Stimulated activated CD4-positive, alpha-beta T cell treated with anti-CD3 and anti-CD28 coated beads, TNF-alpha, amount 100 ng/mL, for 48 hours (primary cell): ENCODE measurements at regions not wholly inside any gene's neighbourhood (a gene's known extent, or its start where the extent isn't known, plus 50 kb on each side); places are given as distances from the start of the nearest gene placed in this dataset.

Source experiments
- DNase-seq, 3 donors: peaks; one replicate each; pipeline ENCODE4 v3.0.0-alpha.2; 2020; ENCODE audit warnings: low read depth in 3 of 3

GRCh38 chr9:1201901-1202300 lies 151.7 kb downstream of the DMRT2 start:
- no peak for DNase-seq

GRCh38 chr9:1202512-1203280 lies 152.5 kb downstream of the DMRT2 start:
- DNase-seq = no peak

- no peak for DNase-seq
These were observed 157.5 kb downstream of the DMRT2 start for GRCh38 chr9:1207686-1208085.

GRCh38 chr9:1208157-1208556 lies 158.0 kb downstream of the DMRT2 start:
- no peak for DNase-seq

GRCh38 chr9:1210954-1211353 lies 160.8 kb downstream of the DMRT2 start:
- DNase-seq = no peak

GRCh38 chr9:1216532-1216931 lies 166.4 kb downstream of the DMRT2 start:
- DNase-seq = no peak

- DNase-seq = no peak
These were observed 166.9 kb downstream of the DMRT2 start for GRCh38 chr9:1217076-1217475.

- DNase-seq = no peak
These were observed 169.1 kb downstream of the DMRT2 start for GRCh38 chr9:1219284-1219683.

GRCh38 chr9:1221298-1221697 lies 171.1 kb downstream of the DMRT2 start:
- no peak for DNase-seq

- no peak for DNase-seq
These were observed 172.4 kb downstream of the DMRT2 start for GRCh38 chr9:1222511-1222910.

- DNase-seq = no peak
These were observed 182.1 kb downstream of the DMRT2 start for GRCh38 chr9:1231998-1232919.

- DNase-seq = no peak
These were observed 183.4 kb downstream of the DMRT2 start for GRCh38 chr9:1233568-1233967.

- DNase-seq = no peak
These were observed 185.5 kb downstream of the DMRT2 start for GRCh38 chr9:1235650-1236049.

GRCh38 chr9:1236061-1236460 lies 185.9 kb downstream of the DMRT2 start:
- no peak for DNase-seq

- DNase-seq = no peak
These were observed 188.2 kb downstream of the DMRT2 start for GRCh38 chr9:1238407-1238806.

GRCh38 chr9:1248743-1249142 lies 198.6 kb downstream of the DMRT2 start:
- DNase-seq = no peak

GRCh38 chr9:1253064-1253979 lies 203.2 kb downstream of the DMRT2 start:
- no peak for DNase-seq

GRCh38 chr9:1254071-1254470 lies 203.9 kb downstream of the DMRT2 start:
- DNase-seq = no peak

- no peak for DNase-seq
These were observed 206.0 kb downstream of the DMRT2 start for GRCh38 chr9:1256178-1256577.

- DNase-seq = no peak
These were observed 211.1 kb downstream of the DMRT2 start for GRCh38 chr9:1261266-1261665.

- no peak for DNase-seq
These were observed 212.0 kb downstream of the DMRT2 start for GRCh38 chr9:1261879-1262766.
